Right atrium auricular region (tissue), 2 donors: ENCODE measurements at regions not wholly inside any gene's neighbourhood (a gene's known extent, or its start where the extent isn't known, plus 50 kb on each side); places are given as distances from the start of the nearest gene placed in this dataset.
"Not testable (repeated sequence)": the region's sequence is repeated elsewhere in the genome, so short reads cannot be mapped to it uniquely, and the experiment has no call there.

Experiments
- DNase-seq: peaks from one replicate; pipeline ENCODE4 v3.0.0-alpha.2; 2019; ENCODE audit warnings: low spot score
- H3K27ac ChIP-seq, 2 donors: fragments of 200-600 bp; sonication (generic); 1 replicate in 1 of 2; 2 replicates in 1 of 2; pipeline ENCODE4 v1.5.1; 2016 to 2019
- H3K27me3 ChIP-seq, 2 donors: fragments of 200-600 bp; sonication (generic); one replicate each; pipeline versions ENCODE4 v1.5.1 to v1.6.0; 2017 to 2019
- H3K36me3 ChIP-seq: fragments of 200-600 bp; sonication (generic); one replicate; pipeline ENCODE4 v1.5.1; 2016
- H3K4me1 ChIP-seq, 2 donors: fragments of 200-600 bp; sonication (generic); one replicate each; pipeline versions ENCODE4 v1.5.1 to v1.6.0; 2017 to 2019
- H3K4me3 ChIP-seq, 2 donors: fragments of 200-600 bp; sonication (generic); 1 replicate in 1 of 2; 2 replicates in 1 of 2; pipeline ENCODE4 v1.5.1; 2017 to 2019; ENCODE audit warnings: mild to moderate bottlenecking in 1 of 2, moderate library complexity in 1 of 2
- H3K9me3 ChIP-seq, 2 donors: fragments of 200-600 bp; sonication (generic); one replicate each; pipeline ENCODE4 v1.5.1; 2019
- CTCF ChIP-seq, 2 donors: fragments of 200-600 bp; sonication (generic); IDR thresholded peaks; one replicate each; pipeline ENCODE4 v1.5.1; 2019; ENCODE audit warnings: antibody characterized with exemption in 2 of 2

- Histone ChIP-seq H3K27ac (no peak overlapping the region), H3K4me3 (no peak overlapping the region), H3K4me1 (no peaks in the 10 kb centered on the region), H3K27me3 (no peaks in the 10 kb centered on the region), H3K36me3 (no peaks in the 10 kb centered on the region), H3K9me3 (peaks cover 0 to 5% of the 10 kb centered on the region in 2 donors)
- no peak for DNase-seq
- no peak for TF ChIP-seq CTCF (IDR thresholded peaks at IDR 0.05)
Measured at GRCh38 chr2:224114428-224114827, 75.3 kb upstream of the SERPINE2 start.

DNA sequence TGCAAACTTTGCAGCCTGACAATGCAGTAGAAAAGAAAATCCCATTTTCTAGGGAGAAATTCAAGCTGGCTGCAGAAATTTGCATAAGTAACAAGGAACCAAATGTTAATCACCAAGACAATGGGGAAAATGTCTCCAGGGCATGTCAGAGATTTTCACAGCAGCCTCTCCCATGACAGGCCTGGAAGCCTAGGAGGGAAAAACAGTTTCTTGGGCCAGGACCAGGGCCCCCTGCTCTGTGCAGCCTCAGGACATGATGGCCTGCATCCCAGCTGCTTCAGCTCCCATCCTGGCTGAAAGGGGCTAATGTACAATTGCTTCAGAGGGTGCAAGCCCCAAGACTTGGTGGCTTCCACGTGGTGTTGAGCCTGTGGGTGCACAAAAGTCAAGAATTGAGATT, 74.8 kb upstream of the SERPINE2 start:
- H3K4me1 ChIP-seq, H3K27me3 ChIP-seq, H3K27ac ChIP-seq, H3K9me3 ChIP-seq, DNase-seq, H3K36me3 ChIP-seq, H3K4me3 ChIP-seq: not testable (repeated sequence)

- Histone ChIP-seq H3K4me3 (no peak overlapping the region), H3K27me3 (no peaks in the 10 kb centered on the region), H3K27ac (no peak overlapping the region), H3K9me3 (no peaks in the 10 kb centered on the region), H3K36me3 (no peaks in the 10 kb centered on the region), H3K4me1 (no peaks in the 10 kb centered on the region)
- no peak for TF ChIP-seq CTCF (IDR thresholded peaks at IDR 0.05)
- DNase-seq = no peak
Measured at GRCh38 chr2:224111576-224111975, 72.5 kb upstream of the SERPINE2 start.

GRCh38 chr2:224110811-224111210, 71.7 kb upstream of the SERPINE2 start:
- no peak for DNase-seq
- Histone ChIP-seq H3K36me3 (no peaks in the 10 kb centered on the region), H3K9me3 (no peaks in the 10 kb centered on the region), H3K27me3 (no peaks in the 10 kb centered on the region), H3K27ac (no peak overlapping the region), H3K4me1 (no peaks in the 10 kb centered on the region), H3K4me3 (no peak overlapping the region)
- TF ChIP-seq CTCF (IDR thresholded peaks at IDR 0.05) = no peak

DNA sequence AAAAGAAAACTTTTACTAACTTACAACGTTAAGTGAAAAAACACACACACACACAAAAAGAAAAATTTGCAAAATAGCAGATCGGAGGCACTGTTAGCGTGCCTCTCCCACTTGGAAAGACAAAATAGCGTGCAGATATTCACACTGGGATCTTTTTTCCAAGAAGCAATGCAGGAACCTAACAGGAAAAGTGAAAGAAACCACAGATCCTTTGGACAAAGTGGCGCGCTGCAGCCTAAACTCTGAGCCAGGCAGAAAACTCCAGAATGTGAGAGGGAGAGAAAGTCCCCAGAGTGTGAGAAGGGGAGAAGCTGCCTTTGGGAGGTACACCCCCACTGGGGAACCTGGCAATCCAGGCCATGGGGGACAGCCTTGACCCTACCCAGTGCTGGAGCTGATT, 70.7 kb upstream of the SERPINE2 start:
- H3K36me3 ChIP-seq = no peaks in the 10 kb centered on the region
- H3K27ac ChIP-seq = no peak overlapping the region
- H3K4me1 ChIP-seq = no peaks in the 10 kb centered on the region
- no peak overlapping the region for H3K4me3 ChIP-seq
- DNase-seq = no peak
- no peaks in the 10 kb centered on the region for H3K9me3 ChIP-seq
- H3K27me3 ChIP-seq = no peaks in the 10 kb centered on the region
- no peak for TF ChIP-seq CTCF (IDR thresholded peaks at IDR 0.05)

DNA sequence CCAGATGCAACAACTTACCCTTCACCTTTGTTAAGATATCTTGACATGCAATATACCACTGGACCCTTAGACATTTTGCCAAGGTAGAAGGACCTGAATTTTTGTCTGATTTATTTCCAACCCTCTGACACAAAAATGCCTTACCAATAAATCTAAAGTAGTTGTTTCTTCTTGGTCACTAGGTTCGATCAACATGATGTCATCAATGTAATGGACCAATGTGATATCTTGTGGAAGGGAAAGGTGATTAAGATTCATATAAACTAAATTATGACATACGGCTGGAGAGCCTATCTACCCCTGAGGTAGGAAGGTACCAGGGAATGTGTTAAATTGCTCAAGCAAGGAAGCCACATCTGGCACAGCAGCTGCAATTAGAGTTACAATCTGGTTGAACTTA, 67.7 kb upstream of the SERPINE2 start:
- Histone ChIP-seq H3K36me3 (no peaks in the 10 kb centered on the region), H3K27me3 (no peaks in the 10 kb centered on the region), H3K4me1 (peaks cover 0 to 7% of the 10 kb centered on the region in 2 donors), H3K27ac (no peak overlapping the region), H3K4me3 (no peak overlapping the region), H3K9me3 (no peaks in the 10 kb centered on the region)
- TF ChIP-seq CTCF (IDR thresholded peaks at IDR 0.05) = no peak
- DNase-seq = no peak
